Breast epithelium (tissue), 3 donors: ENCODE measurements at regions not wholly inside any gene's neighbourhood (a gene's known extent, or its start where the extent isn't known, plus 50 kb on each side); places are given as distances from the start of the nearest gene placed in this dataset.

ENCODE experiments used
- CTCF ChIP-seq, 3 donors: fragments of 450-650 bp; IDR thresholded peaks; one replicate each; pipeline ENCODE4 v1.5.1; 2016 to 2017; ENCODE audit warnings: antibody characterized with exemption in 3 of 3, mild to moderate bottlenecking in 3 of 3, moderate library complexity in 3 of 3
- POLR2A ChIP-seq: fragments of 450-650 bp; IDR thresholded peaks from one replicate; pipeline ENCODE4 v1.6.1; 2016; ENCODE audit warnings: antibody characterized with exemption, mild to moderate bottlenecking, moderate library complexity

DNA sequence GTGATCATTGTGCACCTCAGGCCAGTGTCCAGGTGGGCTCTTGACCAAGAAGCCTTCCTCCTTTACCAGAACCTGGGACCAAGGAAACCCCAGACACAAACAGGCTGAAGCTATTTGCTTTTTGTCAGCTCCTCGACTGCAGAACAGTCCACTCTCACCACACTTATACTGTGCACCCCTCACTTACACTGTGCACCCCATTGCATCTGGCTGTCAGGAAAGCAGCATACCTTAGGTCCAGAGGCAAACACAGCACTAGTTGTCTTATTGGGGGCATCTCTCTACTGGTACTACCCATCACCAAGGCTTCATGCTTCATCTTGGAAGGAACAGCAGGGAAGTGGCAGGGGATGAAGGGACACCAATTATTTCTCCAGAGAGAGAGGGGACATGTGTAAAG lies 198.1 kb downstream of the CXCL12 start:
- TF ChIP-seq POLR2A (no peak), CTCF (IDR thresholded peaks at IDR 0.05) (no peak)
